ENCODE measurements at regions not wholly inside any gene's neighbourhood (a gene's known extent, or its start where the extent isn't known, plus 50 kb on each side); places are given as distances from the start of the nearest gene placed in this dataset.

GRCh38 chr10:10133281-10133680, 884.4 kb upstream of the CELF2 start:
- H3K27ac ChIP-seq: no peak overlapping the region
- H3K27me3 ChIP-seq: no peaks in the 10 kb centered on the region
- 90 to 92% (median 91%) methylated on average over 1 of the region's 1 CpG for WGBS, 3 donors
- no peaks in the 10 kb centered on the region for H3K9me3 ChIP-seq
- H3K36me3 ChIP-seq: no peaks in the 10 kb centered on the region
- intact Hi-C loops (cut with DNase I): no loop called here
- TF ChIP-seq CTCF (IDR thresholded peaks at IDR 0.05) (no peak), POLR2A (IDR thresholded peaks at IDR 0.05) (no peak), EP300 (IDR thresholded peaks at IDR 0.05) (no peak)
- no peaks in the 10 kb centered on the region for H3K4me1 ChIP-seq (ENCODE audit: insufficient read depth)
- H3K4me3 ChIP-seq: no peak overlapping the region
- DNase-seq: no peak

- H3K27ac ChIP-seq: no peak overlapping the region
- DNase-seq: no peak
- TF ChIP-seq CTCF (IDR thresholded peaks at IDR 0.05): no peak
- TF ChIP-seq EP300 (IDR thresholded peaks at IDR 0.05): no peak
- TF ChIP-seq POLR2A (IDR thresholded peaks at IDR 0.05): no peak
- H3K36me3 ChIP-seq: no peaks in the 10 kb centered on the region
- no peaks in the 10 kb centered on the region for H3K27me3 ChIP-seq
- peak overlapping the region; percentile 10 for H3K4me3 ChIP-seq
- WGBS, 3 donors: 28 to 35% (median 31%) methylated on average over 2 of the region's 2 CpGs
- no peaks in the 10 kb centered on the region for H3K9me3 ChIP-seq
- intact Hi-C loops (cut with DNase I): no loop called here
- no peaks in the 10 kb centered on the region for H3K4me1 ChIP-seq (ENCODE audit: insufficient read depth)
Observed at GRCh38 chr10:10138685-10139084, 879.0 kb upstream of the CELF2 start.

- DNase-seq: no peak
- H3K27ac ChIP-seq: no peak overlapping the region
- intact Hi-C loops (cut with DNase I): no loop called here
- H3K4me1 ChIP-seq (ENCODE audit: insufficient read depth): no peaks in the 10 kb centered on the region
- H3K36me3 ChIP-seq: no peaks in the 10 kb centered on the region
- H3K27me3 ChIP-seq: no peaks in the 10 kb centered on the region
- 87 to 95% (median 89%) methylated on average over 4 of the region's 4 CpGs for WGBS, 3 donors
- no peak overlapping the region for H3K4me3 ChIP-seq
- TF ChIP-seq CTCF (IDR thresholded peaks at IDR 0.05): no peak
- TF ChIP-seq EP300 (IDR thresholded peaks at IDR 0.05): no peak
- no peak for TF ChIP-seq POLR2A (IDR thresholded peaks at IDR 0.05)
- H3K9me3 ChIP-seq: no peaks in the 10 kb centered on the region
Observed at GRCh38 chr10:10141782-10142382, 875.8 kb upstream of the CELF2 start.

- Histone ChIP-seq H3K4me1 (ENCODE audit: insufficient read depth) (no peaks in the 10 kb centered on the region), H3K27me3 (no peaks in the 10 kb centered on the region), H3K36me3 (no peaks in the 10 kb centered on the region), H3K4me3 (no peak overlapping the region), H3K27ac (no peak overlapping the region), H3K9me3 (no peaks in the 10 kb centered on the region)
- TF ChIP-seq CTCF (IDR thresholded peaks at IDR 0.05): no peak
- TF ChIP-seq POLR2A (IDR thresholded peaks at IDR 0.05): no peak
- TF ChIP-seq EP300 (IDR thresholded peaks at IDR 0.05): no peak
- no peak for DNase-seq
- WGBS, 3 donors: 78 to 93% (median 81%) methylated on average over 4 of the region's 4 CpGs
- intact Hi-C loops (cut with DNase I): no loop called here
Observed at GRCh38 chr10:10146604-10147003, 871.1 kb upstream of the CELF2 start.
